ENCODE measurements at regions not wholly inside any gene's neighbourhood (a gene's known extent, or its start where the extent isn't known, plus 50 kb on each side); places are given as distances from the start of the nearest gene placed in this dataset.
A peak's percentile ranks its signal among the peaks of the same experiment; 100 is the strongest.

DNA sequence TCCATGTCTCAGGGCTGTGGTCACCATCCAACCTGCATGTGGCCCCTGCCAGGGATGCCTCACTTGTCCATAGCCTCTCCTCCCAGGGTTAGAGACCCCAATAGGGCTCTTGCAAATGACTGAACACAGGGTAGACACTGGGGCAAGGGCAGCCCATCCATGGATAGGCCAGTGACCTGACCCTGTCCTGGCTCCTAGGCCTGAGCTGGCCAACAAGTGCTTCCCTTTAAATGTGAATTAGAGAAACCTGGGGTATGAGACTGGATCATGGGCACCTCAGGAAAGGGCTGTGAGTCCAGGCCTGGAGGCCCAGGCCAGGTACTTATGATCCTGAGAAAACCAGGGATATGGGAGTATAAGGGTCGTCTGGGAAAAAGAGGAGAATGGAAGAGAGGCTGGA lies 64.5 kb downstream of the COPS8 start:
- DNase-seq, result no peak

DNA sequence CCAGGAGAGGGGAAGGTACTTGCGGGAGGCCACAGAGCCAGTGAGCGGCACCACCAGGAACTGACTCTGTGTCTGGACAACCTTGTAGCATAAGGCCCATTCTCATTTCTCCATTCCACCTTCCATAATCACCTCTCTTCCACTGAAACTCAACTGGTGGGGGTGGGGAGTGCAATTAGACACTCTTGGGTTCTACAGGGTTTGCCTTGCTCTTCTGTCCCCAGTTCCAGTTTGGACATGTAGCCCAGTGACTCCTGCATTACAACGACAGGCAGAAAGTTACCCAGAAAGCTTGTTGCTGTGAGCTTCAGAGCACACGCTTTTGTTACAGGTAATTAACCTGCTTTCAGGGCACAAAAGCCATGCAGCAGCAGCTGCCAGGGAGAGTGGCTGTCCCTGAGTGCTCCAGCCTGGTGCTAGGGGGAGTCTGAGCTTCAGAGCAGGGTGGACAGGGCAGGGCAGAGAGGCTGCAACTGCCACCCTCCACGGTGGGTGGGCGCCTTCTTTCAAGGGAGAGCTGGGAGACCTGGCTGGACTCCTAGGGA lies 65.2 kb downstream of the COPS8 start:
- DNase-seq, result no peak

DNA sequence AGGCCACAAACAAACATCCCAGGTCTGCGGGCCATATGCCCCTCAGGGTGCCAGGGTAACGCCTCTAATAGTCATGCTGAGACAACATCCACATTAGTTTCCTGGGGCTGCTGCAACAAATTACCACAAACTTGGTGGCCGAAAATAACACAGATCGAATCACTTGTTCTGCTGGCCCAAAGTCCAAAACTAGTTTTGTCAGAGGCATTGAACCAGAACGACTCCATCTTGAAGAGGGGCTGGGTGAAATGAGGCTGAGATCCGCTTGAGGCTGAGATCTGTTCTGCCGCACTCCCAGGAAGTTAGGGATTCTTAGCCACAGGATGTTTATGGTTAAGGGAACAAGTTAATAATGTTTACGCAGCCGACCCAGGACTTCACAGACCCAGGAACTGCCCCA lies 66.7 kb downstream of the COPS8 start:
- DNase-seq, result no peak

DNA sequence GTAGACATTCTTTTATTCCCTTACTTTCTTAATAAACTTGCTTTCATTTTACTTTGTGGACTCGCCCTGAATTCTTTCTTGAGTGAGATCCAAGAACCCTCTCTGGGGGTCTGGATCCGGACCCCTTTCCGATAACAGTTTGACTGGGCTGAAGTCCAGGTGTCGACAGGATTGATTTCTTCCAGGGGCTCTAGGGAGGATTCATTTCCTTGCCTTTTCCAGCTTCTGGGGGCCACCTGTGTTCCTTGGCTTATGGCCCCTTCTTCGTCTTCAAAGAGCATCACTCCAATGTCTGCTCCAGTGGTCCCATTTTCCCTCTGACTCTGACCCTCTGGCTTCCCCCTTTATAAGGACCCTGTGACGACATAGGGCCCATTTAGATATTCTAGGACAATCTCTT lies 67.5 kb downstream of the COPS8 start:
- no peak for DNase-seq

DNA sequence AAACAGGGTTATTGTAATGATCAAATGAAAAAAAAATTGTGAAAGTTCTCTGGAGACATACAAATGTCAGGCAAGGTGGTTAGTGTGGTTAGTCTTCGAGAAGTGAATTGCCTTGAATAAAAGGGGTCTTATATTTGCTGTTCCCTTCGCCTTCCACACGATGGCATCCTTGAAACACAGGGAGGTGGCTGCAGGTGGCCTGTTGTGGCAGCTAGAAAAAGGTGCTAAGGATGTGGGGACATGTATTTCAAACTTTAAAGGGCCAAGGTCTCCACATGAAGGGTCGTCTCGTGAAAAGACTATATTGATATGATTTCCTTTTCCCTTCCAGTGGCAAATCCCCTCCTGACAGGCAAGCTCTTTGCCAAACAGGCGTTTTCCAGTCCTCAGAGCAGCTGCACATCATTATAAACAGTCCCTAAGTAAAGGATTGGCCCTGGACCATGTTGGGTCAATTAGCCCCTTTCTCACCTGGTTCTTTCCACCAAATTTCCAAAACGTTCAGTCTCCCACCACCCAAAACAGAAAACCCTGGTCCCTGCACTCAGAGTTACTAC lies 68.5 kb downstream of the COPS8 start:
- DNase-seq, result peak in 1 of 4 experiments; percentile 27

DNA sequence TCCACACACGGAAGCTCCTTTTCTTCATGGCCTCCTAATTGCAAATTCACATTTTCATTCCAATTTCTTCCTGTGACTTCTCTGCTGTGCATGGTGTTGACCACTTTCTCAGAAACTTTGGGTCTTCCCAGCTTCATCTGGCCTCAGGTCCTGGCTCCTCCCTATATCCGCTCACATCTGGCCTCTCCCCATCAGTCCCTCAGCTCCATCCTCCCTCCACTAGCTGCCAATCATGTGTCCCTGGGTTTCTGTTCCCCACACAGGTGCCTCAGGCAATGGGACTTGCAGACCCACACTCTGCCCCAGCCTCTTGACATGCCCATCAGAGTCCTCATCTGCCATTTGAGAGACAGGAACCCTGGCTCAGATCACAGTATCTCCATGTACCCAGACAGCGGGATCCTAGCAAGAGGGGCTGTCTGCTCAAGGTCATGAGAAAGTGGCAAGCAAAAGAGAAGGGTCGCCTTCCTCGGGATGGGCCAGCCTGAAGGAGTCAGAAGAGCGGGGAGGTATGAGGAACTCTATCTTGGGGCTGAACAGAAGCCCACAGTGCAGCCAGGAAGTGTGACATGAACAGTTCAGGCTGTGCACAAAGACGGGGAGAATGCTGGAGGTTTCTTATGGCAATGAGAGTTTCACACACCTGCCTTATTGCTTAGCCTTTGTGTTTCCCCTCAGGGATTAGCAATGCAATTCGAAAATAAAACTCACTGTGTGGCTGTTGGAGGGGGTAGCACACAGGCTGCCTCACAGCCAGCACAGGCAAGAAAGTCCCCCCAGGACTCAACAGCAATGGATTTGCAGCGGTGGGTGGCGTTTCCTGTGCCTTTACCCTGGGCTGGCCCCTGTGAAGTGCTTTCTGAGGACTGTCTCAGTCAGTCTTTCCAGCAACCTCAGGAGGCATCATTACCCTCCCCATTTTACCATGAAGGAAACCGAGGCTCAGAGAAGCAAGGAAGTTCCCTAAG lies 69.5 kb downstream of the COPS8 start:
- no peak for DNase-seq

DNA sequence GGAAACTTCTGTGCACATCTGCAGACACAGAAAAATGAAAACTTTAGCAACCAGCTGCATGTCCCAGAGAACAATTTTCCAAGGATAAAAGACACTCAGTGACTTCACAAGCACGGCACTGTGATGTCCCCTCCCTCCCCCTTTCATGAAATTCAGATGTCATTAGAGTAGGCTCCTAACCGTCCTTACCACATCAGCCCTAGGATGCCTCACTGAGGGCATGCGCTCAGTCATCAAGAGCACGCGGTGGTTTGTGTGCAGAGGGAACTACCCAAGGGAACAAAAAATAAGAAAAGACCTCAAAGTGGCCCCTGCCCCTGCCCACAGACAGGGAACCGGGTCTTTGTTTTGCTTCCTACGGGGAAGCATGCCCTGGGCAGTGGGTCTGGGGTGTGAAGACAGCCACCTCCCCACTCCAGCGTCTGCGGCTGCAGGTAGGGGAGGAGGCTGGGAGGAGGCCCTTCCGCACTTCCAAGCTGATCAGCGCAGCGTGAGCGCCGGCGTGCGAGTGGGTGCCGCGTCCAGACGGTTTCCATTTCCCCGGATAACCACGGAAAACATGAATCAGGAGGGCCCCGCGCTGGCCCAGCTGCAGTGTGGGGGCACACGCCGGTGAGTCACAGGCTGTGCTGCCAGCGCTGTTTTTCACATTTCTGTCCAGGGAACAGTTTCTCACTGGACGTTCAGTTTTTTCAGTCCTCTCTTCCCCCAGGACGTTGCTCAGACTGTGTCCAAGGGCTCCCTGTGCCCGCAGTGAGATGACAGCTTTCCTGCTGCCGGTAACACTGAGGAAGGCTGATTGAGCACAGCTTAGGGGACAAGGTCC lies 70.6 kb downstream of the COPS8 start:
- no peak for DNase-seq

DNA sequence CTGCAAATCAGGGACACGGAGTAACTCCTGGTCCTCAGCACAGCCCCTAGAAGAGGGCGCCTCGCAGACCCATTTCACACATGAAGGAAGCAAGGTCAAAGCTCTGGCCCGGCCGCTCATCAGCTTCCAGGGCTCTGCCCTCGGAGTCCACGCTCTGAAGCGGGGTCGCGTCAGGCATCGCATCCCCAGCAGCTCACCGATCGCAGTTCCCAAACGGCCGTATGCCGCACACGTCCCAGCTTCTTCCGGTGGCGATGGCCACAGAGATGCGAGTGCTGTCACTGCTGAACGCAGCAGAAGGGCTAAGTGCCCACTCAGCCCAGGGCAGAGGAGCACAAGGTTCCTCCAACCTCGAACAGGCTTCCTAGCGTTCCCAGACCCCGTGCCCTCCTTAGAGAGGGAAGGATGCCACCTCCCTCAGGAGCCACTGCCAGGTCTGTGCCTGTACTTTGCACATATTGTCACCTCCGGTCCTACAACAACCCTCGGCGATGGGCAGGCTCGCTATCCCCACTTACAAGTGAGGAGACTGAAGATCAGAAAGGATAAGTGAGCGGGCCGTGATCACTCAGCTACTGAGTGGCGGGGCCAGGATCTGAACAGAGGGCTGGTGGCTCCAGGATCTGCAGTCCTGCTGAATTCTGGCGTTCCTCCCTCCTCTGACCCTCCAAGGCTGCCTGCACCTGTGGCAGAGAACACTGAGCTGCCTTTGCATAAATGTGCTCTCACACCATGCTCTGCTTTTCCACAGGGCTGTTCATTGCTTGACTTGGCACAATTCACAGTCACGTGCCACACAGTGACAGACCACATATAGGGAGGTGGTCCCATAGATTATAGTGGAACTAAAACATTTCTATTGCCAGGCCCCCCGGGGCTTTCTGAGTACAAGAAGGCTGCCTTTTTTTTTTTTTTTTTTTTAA lies 71.4 kb downstream of the COPS8 start:
- DNase-seq, result no peak

DNA sequence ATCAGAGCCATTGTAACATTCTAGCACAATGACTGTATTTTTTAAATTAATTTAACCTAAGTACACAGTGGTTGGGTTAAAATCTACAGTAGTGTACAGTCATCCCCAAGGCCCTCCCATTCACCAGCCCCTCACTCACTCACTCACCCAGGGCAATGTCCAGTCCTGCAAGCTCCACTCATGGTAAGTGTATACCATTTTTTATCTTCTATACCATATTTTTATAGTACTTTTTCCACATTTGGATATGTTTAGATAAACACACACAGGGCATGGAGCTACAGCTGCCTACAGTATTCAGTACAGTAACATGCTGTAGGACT lies 72.1 kb downstream of the COPS8 start:
- no peak for DNase-seq

- no peak for DNase-seq
Observed at GRCh38 chr2:237158194-237158593, 72.5 kb downstream of the COPS8 start.

- DNase-seq, result no peak
Observed at GRCh38 chr2:237159006-237159911, 73.6 kb downstream of the COPS8 start.

DNA sequence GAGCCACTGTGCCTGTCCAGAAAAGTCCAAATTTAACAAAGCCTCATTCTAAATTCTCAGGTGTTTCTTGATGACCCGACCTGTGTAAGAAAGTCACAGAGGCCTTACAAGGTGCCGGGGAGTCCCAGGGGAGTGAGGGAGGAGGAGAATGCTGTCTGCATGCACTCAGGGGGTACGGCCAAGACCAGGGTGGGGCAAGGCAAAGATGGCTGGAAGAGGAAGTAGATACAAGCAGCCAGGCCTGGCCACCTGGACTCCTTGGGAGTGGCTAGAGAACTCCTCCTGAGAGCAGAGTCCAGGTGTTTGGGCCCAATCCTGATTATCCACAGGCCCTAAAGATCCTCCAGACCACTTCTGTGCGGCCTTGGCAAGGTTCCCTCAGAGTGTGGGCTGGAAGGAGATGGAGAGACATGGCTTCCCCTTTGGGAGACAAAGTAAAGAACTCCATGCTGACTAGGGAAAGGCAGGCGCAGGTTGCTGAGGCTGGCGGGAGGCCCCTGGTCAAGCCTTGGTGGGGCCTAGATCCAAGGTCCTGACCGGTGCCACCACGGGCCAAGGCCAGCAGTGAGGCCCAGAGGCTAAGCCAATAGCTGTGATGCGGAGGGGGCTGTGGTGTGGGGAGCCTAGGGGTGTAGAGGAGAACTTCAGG lies 74.7 kb downstream of the COPS8 start:
- no peak for DNase-seq

DNA sequence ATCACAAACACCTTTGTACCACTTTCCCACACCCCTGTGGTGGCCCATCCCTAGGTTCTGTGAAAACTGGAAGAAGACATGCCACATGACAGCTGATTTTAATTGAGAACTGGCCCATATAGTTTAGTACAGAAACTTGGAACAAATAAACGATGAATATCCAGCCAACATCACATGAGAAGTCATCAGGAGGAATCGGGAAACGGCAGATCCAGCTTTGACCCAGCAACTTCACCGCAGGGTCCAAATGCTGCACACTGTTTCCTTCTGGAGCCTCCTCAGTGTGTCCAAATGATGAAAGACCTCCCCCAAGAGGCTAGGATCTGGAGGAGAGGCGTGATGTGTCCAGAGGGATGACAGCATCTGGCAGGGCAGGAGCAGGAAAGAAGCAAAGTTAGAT lies 75.5 kb downstream of the COPS8 start:
- no peak for DNase-seq

- no peak for DNase-seq
Observed at GRCh38 chr2:237162959-237163358, 77.3 kb downstream of the COPS8 start.

- DNase-seq, result no peak
Observed at GRCh38 chr2:237164474-237165042, 78.9 kb downstream of the COPS8 start.

- DNase-seq, result no peak
Observed at GRCh38 chr2:237165405-237166276, 80.0 kb downstream of the COPS8 start.

DNA sequence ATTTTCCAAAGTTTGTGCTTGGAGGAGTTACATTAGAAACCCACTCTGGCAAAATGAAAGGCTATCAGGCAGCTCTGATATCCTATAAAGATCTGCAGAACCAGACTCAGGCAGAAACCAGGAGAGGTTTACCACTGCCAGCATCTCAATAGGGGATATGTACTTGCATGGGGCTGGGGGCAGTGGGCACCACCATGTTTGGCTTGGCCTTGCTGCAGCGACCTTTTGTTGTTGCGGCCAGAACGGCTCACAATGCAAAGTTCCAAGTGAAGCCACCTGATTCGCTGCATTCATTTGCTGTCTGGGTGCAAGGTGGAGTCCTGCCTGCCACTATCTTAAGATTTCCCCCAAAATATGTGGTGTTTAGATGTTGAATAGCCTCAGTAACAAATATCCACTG lies 81.3 kb downstream of the COPS8 start:
- no peak for DNase-seq

DNA sequence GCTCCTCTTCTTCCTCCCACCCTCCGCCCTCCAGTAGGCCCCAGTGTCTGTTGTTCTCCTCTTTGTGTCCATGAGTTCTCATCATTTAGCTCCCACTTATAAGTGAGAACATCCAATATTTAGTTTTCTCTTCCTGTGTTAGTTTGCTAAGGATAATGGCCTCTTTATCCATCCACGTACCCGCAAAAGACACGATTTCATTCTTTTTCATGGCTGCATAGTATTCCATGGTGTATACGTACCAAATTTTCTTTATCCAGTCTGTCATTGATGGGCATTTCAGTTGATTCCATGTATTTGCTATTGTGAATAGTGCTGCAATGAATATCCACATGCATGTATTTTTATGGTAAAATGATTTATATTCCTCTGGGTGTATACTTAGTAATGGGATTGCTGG lies 82.2 kb downstream of the COPS8 start:
- DNase-seq, result no peak

DNA sequence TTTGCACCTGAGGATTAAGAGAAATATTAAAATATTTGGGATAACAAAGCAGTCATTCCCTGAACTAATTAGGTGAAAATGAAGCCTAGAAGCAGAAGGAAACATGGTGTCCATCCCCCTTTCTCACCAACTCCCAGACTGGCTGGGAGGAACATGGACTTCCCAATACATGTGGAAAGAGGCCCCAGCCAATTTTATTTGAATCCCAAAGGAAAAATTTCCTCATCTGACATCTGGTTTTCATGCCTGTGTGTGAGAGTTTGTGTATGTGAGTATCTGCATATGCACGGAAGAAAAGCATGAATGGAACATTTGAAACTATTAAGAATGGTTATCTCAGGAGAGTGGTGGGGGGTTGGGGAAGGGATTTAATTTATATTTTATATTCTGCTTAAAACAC lies 84.3 kb downstream of the COPS8 start:
- no peak for DNase-seq
